NCI-H748 treated with DMSO at 0.1 percent for 48 hours (cell line): ENCODE measurements at regions not wholly inside any gene's neighbourhood (a gene's known extent, or its start where the extent isn't known, plus 50 kb on each side); places are given as distances from the start of the nearest gene placed in this dataset.

Source experiments
- DNase-seq: peaks from one replicate; lab custom pipeline; 2025; lab: John Stamatoyannopoulos, UW

GRCh38 chr11:69918231-69918937 lies 99.2 kb upstream of the FGF3 start:
- DNase-seq, result no peak

- DNase-seq, result peak; percentile 37
These were observed 99.9 kb upstream of the FGF3 start for GRCh38 chr11:69918938-69919650.

- DNase-seq, result no peak
These were observed 100.6 kb upstream of the FGF3 start for GRCh38 chr11:69919659-69920344.

- DNase-seq, result no peak
These were observed 101.3 kb upstream of the FGF3 start for GRCh38 chr11:69920345-69921127.

- DNase-seq, result no peak
These were observed 102.2 kb upstream of the FGF3 start for GRCh38 chr11:69921128-69922014.

GRCh38 chr11:69922015-69922595 lies 102.9 kb upstream of the FGF3 start:
- DNase-seq, result no peak

- DNase-seq, result no peak
These were observed 103.4 kb upstream of the FGF3 start for GRCh38 chr11:69922596-69923111.

GRCh38 chr11:69923196-69923595 lies 104.0 kb upstream of the FGF3 start:
- DNase-seq, result no peak

- DNase-seq, result no peak
These were observed 104.6 kb upstream of the FGF3 start for GRCh38 chr11:69923641-69924307.

GRCh38 chr11:69924308-69925161 lies 105.3 kb upstream of the FGF3 start:
- no peak for DNase-seq

GRCh38 chr11:69925366-69926196 lies 106.4 kb upstream of the FGF3 start:
- DNase-seq, result no peak

- DNase-seq, result no peak
These were observed 107.3 kb upstream of the FGF3 start for GRCh38 chr11:69926376-69927050.

- DNase-seq, result no peak
These were observed 108.9 kb upstream of the FGF3 start for GRCh38 chr11:69928121-69928520.

- DNase-seq, result no peak
These were observed 109.8 kb upstream of the FGF3 start for GRCh38 chr11:69928975-69929374.

GRCh38 chr11:69930081-69931059 lies 111.2 kb upstream of the FGF3 start:
- no peak for DNase-seq
